Panc1 (cell line): ENCODE measurements at regions not wholly inside any gene's neighbourhood (a gene's known extent, or its start where the extent isn't known, plus 50 kb on each side); places are given as distances from the start of the nearest gene placed in this dataset.
"Not testable (repeated sequence)": the region's sequence is repeated elsewhere in the genome, so short reads cannot be mapped to it uniquely, and the experiment has no call there.

Source experiments
- ATAC-seq: fragments of 200-7000 bp; cut with Tn5 transposase; 2 replicates; pipeline ENCODE4 v1.9.1; 2020; ENCODE audit warnings: mild to moderate bottlenecking, moderate library complexity
- BruUV-seq: library from RNA; stranded (reverse); fragments of 400-500 nt; replicated peaks from 2 replicates; lab custom pipeline; 2021; lab: Mats Ljungman, UMichigan
- CTCF ChIA-PET: fragments of 300-600 bp; sonication (Branson Sonifier 250); formaldehyde crosslinking; loops from one replicate; lab custom pipeline; 2022; ENCODE audit warnings: antibody characterized with exemption; lab: Charles Lee
- POLR2A ChIA-PET: fragments of 300-600 bp; sonication (Branson Sonifier 250); formaldehyde crosslinking; loops from one replicate; lab custom pipeline; 2022; ENCODE audit warnings: antibody characterized with exemption; lab: Charles Lee
- DNase-seq: peaks from one replicate; pipeline ENCODE4 v3.0.0-alpha.2; 2010; ENCODE audit warnings: low read depth, low spot score
- H3K27ac ChIP-seq: 2 replicates; pipeline ENCODE4 v1.5.1; 2011; ENCODE audit warnings: mild to moderate bottlenecking, low read length, inconsistent platforms
- H3K27me3 ChIP-seq: fragments of 200-500 bp; sonication (Bioruptor generic); 2 replicates; pipeline ENCODE4 v1.6.0; 2014; ENCODE audit warnings: low read length, inconsistent platforms; ENCODE audit not compliant: control insufficient read depth, insufficient read depth
- H3K36me3 ChIP-seq: fragments of 200-500 bp; sonication (Bioruptor generic); 2 replicates; pipeline ENCODE4 v1.5.1; 2014; ENCODE audit warnings: inconsistent platforms, mild to moderate bottlenecking, low read length, moderate library complexity; ENCODE audit not compliant: control insufficient read depth, insufficient read depth
- H3K4me1 ChIP-seq: 2 replicates; pipeline ENCODE4 v1.5.1; 2011; ENCODE audit warnings: inconsistent platforms, mild to moderate bottlenecking, low read length, moderate library complexity; ENCODE audit not compliant: control insufficient read depth, insufficient read depth
- H3K4me3 ChIP-seq, 2 experiments: 2 replicates each; pipeline ENCODE4 v1.5.1; 2011 to 2012; ENCODE audit warnings: low read depth in 2 of 2, low read length in 2 of 2, mild to moderate bottlenecking in 2 of 2, inconsistent platforms in 1 of 2, moderate library complexity in 1 of 2
- H3K9me3 ChIP-seq: fragments of 200-500 bp; sonication (Bioruptor generic); 2 replicates; pipeline ENCODE4 v1.5.1; 2014; ENCODE audit warnings: low read depth, mild to moderate bottlenecking, inconsistent platforms, low read length, moderate library complexity; ENCODE audit not compliant: control insufficient read depth, insufficient read depth
- POLR2AphosphoS5 ChIP-seq: IDR thresholded peaks from 2 replicates; pipeline ENCODE4 v1.6.1; 2012; ENCODE audit warnings: mild to moderate bottlenecking, low read depth, low read length, moderate library complexity
- SIN3A ChIP-seq: IDR thresholded peaks from 2 replicates; pipeline ENCODE4 v1.6.1; 2012; ENCODE audit warnings: low read depth, mild to moderate bottlenecking, low read length, moderate library complexity, borderline replicate concordance; ENCODE audit not compliant: insufficient read depth
- TCF7L2 ChIP-seq: IDR thresholded peaks from 2 replicates; pipeline ENCODE4 v1.6.1; 2011; ENCODE audit warnings: mild to moderate bottlenecking, low read depth, low read length, inconsistent platforms
- in situ Hi-C: cut with HindIII; loops from 2 replicates; pipeline ENCODE4 v1.10.0; 2016; ENCODE audit warnings: low sequenced_read_pairs, low pct_unique_long_range_greater_than_20kb
- intact Hi-C: fragments of 100-400 bp; cut with micrococcal nuclease; formaldehyde crosslinking; loops from one replicate; pipeline ENCODE4 v1.10.0; 2022; ENCODE audit not compliant: unreplicated experiment
- TF ChIP-seq, protein P1 (sequence below), 2 experiments: IDR thresholded peaks; 2 replicates each; pipeline ENCODE4 v1.6.1; 2011 to 2012; ENCODE audit warnings: low read depth in 2 of 2, control low read depth in 1 of 2, low read length in 1 of 2, mild to moderate bottlenecking in 1 of 2, moderate library complexity in 1 of 2; ENCODE audit not compliant: insufficient read depth in 1 of 2
- TF ChIP-seq, protein P2 (sequence below): fragments of 450-650 bp; IDR thresholded peaks from 2 replicates; pipeline ENCODE4 v1.5.1; 2017; ENCODE audit warnings: mild to moderate bottlenecking

DNA sequence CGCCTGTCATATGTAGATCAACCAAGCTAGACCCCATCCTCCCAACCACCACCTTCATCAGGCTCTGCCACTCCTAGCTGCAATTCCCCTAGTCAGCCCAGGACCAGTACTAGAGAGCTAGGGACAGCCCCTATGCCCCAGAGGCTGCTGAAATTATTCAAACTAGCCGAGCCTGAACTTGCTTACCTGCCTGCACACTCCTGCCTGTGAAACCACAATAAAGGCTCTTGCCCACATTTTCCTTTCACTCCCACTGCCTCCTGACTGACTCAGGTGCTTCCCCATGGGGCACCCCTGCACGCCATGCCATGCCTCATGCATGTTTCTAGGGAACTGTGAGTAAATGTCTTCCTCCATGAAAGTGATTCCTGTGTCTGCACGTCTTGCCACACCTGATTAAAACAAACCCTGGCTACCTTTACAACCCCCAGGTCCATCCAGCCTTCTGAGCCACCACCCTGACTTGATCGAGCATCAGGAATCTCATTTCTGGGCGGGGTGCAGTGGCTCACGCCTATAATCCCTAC, 66.5 kb upstream of the IER3 start:
- H3K27ac ChIP-seq: peak overlapping the region; percentile 1; the same call in 1 of the 2 replicates
- TF ChIP-seq POLR2AphosphoS5 (no peak), SIN3A (no peak), TCF7L2 (no peak)
- TF ChIP-seq, protein P1, sequence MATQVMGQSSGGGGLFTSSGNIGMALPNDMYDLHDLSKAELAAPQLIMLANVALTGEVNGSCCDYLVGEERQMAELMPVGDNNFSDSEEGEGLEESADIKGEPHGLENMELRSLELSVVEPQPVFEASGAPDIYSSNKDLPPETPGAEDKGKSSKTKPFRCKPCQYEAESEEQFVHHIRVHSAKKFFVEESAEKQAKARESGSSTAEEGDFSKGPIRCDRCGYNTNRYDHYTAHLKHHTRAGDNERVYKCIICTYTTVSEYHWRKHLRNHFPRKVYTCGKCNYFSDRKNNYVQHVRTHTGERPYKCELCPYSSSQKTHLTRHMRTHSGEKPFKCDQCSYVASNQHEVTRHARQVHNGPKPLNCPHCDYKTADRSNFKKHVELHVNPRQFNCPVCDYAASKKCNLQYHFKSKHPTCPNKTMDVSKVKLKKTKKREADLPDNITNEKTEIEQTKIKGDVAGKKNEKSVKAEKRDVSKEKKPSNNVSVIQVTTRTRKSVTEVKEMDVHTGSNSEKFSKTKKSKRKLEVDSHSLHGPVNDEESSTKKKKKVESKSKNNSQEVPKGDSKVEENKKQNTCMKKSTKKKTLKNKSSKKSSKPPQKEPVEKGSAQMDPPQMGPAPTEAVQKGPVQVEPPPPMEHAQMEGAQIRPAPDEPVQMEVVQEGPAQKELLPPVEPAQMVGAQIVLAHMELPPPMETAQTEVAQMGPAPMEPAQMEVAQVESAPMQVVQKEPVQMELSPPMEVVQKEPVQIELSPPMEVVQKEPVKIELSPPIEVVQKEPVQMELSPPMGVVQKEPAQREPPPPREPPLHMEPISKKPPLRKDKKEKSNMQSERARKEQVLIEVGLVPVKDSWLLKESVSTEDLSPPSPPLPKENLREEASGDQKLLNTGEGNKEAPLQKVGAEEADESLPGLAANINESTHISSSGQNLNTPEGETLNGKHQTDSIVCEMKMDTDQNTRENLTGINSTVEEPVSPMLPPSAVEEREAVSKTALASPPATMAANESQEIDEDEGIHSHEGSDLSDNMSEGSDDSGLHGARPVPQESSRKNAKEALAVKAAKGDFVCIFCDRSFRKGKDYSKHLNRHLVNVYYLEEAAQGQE (IDR thresholded peaks at IDR 0.05; ENCODE audit: insufficient read depth in 1 of 2, low read depth in 2 of 2, low read length in 1 of 2): no peak
- TF ChIP-seq, protein P2, sequence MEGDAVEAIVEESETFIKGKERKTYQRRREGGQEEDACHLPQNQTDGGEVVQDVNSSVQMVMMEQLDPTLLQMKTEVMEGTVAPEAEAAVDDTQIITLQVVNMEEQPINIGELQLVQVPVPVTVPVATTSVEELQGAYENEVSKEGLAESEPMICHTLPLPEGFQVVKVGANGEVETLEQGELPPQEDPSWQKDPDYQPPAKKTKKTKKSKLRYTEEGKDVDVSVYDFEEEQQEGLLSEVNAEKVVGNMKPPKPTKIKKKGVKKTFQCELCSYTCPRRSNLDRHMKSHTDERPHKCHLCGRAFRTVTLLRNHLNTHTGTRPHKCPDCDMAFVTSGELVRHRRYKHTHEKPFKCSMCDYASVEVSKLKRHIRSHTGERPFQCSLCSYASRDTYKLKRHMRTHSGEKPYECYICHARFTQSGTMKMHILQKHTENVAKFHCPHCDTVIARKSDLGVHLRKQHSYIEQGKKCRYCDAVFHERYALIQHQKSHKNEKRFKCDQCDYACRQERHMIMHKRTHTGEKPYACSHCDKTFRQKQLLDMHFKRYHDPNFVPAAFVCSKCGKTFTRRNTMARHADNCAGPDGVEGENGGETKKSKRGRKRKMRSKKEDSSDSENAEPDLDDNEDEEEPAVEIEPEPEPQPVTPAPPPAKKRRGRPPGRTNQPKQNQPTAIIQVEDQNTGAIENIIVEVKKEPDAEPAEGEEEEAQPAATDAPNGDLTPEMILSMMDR: no peak
- peaks cover 16% of the 10 kb centered on the region for H3K4me1 ChIP-seq
- H3K9me3 ChIP-seq: no peaks in the 10 kb centered on the region
- no TSS peak for BruUV-seq
- no peaks in the 10 kb centered on the region for H3K36me3 ChIP-seq
- CTCF ChIA-PET: no interaction called here
- intact Hi-C loops (no loop called here), in situ Hi-C loops (no loop called here)
- ATAC-seq: peak; percentile 43; the same call in 1 of the 2 replicates
- no peaks in the 10 kb centered on the region for H3K27me3 ChIP-seq
- POLR2A ChIA-PET: interaction anchor here (0.6 kb wide), 1 partner anchor 558 kb away, joined by 3 read pairs; no protein-coding TSS in a partner anchor
- H3K4me3 ChIP-seq: no peak overlapping the region
- no peak for DNase-seq

DNA sequence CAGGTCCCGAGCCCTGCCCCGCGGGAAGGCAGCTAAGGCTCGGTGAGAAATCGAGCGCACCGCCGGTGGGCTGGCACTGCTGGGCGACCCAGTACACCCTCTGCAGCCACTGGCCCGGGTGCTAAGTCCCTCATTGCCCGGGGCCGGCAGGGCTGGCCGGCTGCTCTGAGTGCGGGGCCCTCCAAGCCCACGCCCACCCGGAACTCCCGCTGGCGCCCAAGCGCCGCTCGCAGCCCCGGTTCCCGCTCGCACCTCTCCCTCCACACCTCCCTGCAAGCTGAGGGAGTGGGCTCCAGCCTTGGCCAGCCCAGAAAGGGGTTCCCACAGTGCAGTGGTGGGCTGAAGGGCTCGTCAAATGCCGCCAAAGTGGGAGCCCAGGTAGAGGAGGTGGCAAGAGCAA, 63.2 kb upstream of the IER3 start:
- BruUV-seq, CTCF ChIA-PET, ATAC-seq, in situ Hi-C loops, H3K27ac ChIP-seq, H3K4me3 ChIP-seq, DNase-seq, H3K9me3 ChIP-seq, H3K27me3 ChIP-seq, H3K36me3 ChIP-seq, intact Hi-C loops, POLR2A ChIA-PET, H3K4me1 ChIP-seq: not testable (repeated sequence)

DNA sequence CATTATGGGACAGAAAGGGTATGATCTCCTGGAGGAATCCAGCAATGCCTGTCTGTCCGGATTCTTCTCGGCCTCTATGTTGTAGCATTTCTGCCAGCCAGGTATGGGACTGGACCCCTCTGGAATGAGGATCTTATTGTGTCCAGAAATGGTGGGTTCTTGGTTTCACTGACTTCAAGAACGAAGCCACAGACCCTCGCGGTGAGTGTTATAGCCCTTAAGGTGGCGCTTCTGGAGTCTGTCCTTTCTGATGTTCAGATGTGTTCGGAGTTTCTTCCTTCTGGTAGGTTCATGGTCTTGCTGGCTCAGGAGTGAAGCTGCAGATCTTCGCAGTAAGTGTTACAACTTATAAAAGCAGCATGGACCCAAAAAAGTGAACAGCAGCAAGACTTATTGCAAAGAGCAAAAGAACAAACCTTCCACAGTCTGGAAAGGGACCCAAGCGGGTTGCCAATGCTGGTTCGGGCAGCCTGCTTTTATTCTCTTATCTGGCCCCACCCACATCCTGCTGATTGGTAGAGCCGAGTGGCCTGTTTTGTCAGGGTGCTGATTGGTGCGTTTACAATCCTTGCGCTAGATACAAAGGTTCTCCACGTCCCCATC, 62.3 kb upstream of the IER3 start:
- TF ChIP-seq, protein P2: no peak
- TF ChIP-seq, protein P1 (IDR thresholded peaks at IDR 0.05; ENCODE audit: insufficient read depth in 1 of 2, low read depth in 2 of 2, low read length in 1 of 2): no peak
- no peak for TF ChIP-seq POLR2AphosphoS5
- TF ChIP-seq SIN3A: no peak
- TF ChIP-seq TCF7L2: no peak
- intact Hi-C loops: no loop called here
- CTCF ChIA-PET: no interaction called here

More for the DNA sequence above, 62.3 kb upstream of the IER3 start:
- ATAC-seq (no peak), DNase-seq (no peak)
- H3K4me3 ChIP-seq: no peak overlapping the region
- no peak overlapping the region for H3K27ac ChIP-seq
- BruUV-seq: TSS peak; percentile 98
- H3K4me1 ChIP-seq: no peaks in the 10 kb centered on the region
- H3K27me3 ChIP-seq: no peaks in the 10 kb centered on the region
- no peaks in the 10 kb centered on the region for H3K36me3 ChIP-seq
- POLR2A ChIA-PET: no interaction called here
- in situ Hi-C loops: no loop called here
- no peaks in the 10 kb centered on the region for H3K9me3 ChIP-seq
